Thyroid gland (tissue), 4 donors: ENCODE measurements at regions not wholly inside any gene's neighbourhood (a gene's known extent, or its start where the extent isn't known, plus 50 kb on each side); places are given as distances from the start of the nearest gene placed in this dataset.

Source experiments
- CTCF ChIP-seq, 6 experiments: fragments of 200-600 bp in 3 of 6; fragments of 450-650 bp in 3 of 6; sonication (generic) in 3 of 6; IDR thresholded peaks; one replicate each; pipeline ENCODE4 v1.5.1; 2016 to 2019; ENCODE audit warnings: antibody characterized with exemption in 6 of 6, mild to moderate bottlenecking in 2 of 6, inconsistent platforms in 1 of 6, moderate library complexity in 1 of 6
- POLR2A ChIP-seq, 2 donors: fragments of 450-650 bp; IDR thresholded peaks; one replicate each; pipeline ENCODE4 v1.6.1; 2017; ENCODE audit warnings: antibody characterized with exemption in 2 of 2, mild to moderate bottlenecking in 2 of 2, moderate library complexity in 1 of 2

DNA sequence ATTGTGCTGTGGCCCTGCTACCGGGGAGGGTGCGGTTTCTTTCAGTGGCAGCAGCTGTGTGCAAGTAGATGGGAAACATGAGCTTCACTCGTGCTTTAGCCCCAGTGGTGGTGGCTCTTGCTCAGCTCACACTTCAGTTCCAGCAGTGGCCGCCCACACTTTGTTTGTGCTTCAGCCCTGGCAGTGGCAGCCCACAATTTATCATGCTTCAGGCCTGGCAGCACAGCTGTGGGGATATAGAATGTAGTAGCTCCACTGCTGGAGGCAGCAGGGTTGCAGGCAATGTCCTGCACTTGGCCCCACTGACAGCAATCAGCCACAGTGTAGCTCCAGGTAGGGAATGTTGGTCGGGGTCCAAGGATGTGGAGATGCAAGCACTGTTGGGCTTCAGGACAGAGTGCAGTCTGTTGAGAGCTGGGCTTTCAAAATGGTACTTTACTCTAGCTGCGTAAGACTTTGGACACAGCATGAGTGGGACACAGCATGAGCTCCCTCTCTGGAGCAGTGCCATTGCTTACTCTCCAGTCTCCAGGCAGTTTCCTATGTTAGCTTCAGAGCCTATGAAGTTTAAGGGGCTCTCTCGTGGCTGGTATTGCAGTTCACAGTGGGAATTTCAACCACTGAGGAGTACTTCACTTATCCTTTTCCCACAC, 413.1 kb downstream of the PDGFC start:
- TF ChIP-seq CTCF (IDR thresholded peaks at IDR 0.05) (no peak), POLR2A (IDR thresholded peaks at IDR 0.05) (no peak)
